Endothelial cell of umbilical vein (primary cell): ENCODE measurements at regions not wholly inside any gene's neighbourhood (a gene's known extent, or its start where the extent isn't known, plus 50 kb on each side); places are given as distances from the start of the nearest gene placed in this dataset.

Experiments
- BruUV-seq: library from RNA; stranded (reverse); fragments of 400-500 nt; replicated peaks from 2 replicates; lab custom pipeline; 2021; lab: Mats Ljungman, UMichigan
- CTCF ChIA-PET: fragments of 300-600, 350-600 bp; sonication (Branson Sonifier 250); formaldehyde crosslinking; loops from one replicate; lab custom pipeline; 2021; ENCODE audit warnings: antibody characterized with exemption, inconsistent platforms; lab: Charles Lee
- POLR2A ChIA-PET: fragments of 300-600, 350-600 bp; sonication (Branson Sonifier 250); formaldehyde crosslinking; loops from one replicate; lab custom pipeline; 2021; ENCODE audit warnings: antibody characterized with exemption, inconsistent platforms; lab: Charles Lee
- DNase-seq: peaks from one replicate; pipeline ENCODE4 v3.0.0-alpha.2; 2011; ENCODE audit warnings: low read depth, low spot score
- FAIRE-seq: peaks from 2 replicates; lab custom pipeline; 2011; peaks lifted over from hg19 to GRCh38; lab: Jason Lieb, UNC
- H2AFZ ChIP-seq: 2 replicates; pipeline ENCODE4 v1.6.0; 2012; ENCODE audit warnings: low read depth, low read length, control low read depth, inconsistent platforms
- H3K27ac ChIP-seq: 2 replicates; pipeline ENCODE4 v1.5.1; 2011; ENCODE audit warnings: low read depth, mild to moderate bottlenecking, control low read depth, low read length, moderate library complexity; ENCODE audit not compliant: insufficient read depth
- H3K27me3 ChIP-seq, 2 experiments: 2 replicates each; pipeline versions ENCODE4 v1.6.0 to v1.6.1; 2011; ENCODE audit warnings: low read length in 2 of 2, mixed read lengths in 1 of 2; ENCODE audit not compliant: control insufficient read depth in 2 of 2, insufficient read depth in 2 of 2
- H3K36me3 ChIP-seq, 2 experiments: 2 replicates in 1 of 2; 3 replicates in 1 of 2; pipeline ENCODE4 v1.5.1; 2011; ENCODE audit warnings: low read length in 2 of 2, mild to moderate bottlenecking in 1 of 2, moderate library complexity in 1 of 2; ENCODE audit not compliant: control insufficient read depth in 2 of 2, insufficient read depth in 2 of 2; ENCODE audit errors: extremely low read depth in 1 of 2
- H3K4me1 ChIP-seq: 3 replicates; pipeline ENCODE4 v1.5.1; 2011; ENCODE audit warnings: mild to moderate bottlenecking, low read length; ENCODE audit not compliant: control insufficient read depth, insufficient read depth; ENCODE audit errors: extremely low read depth
- H3K4me2 ChIP-seq: 2 replicates; pipeline ENCODE4 v1.6.1; 2011; ENCODE audit warnings: low read length, control low read depth, mixed read lengths; ENCODE audit not compliant: insufficient read depth
- H3K4me3 ChIP-seq, 3 experiments: fragments of 200-600 bp in 1 of 3; sonication (generic), shearing (Covaris generic) in 1 of 3; replicated peaks in 1 of 3; 2 replicates each; pipeline ENCODE4 v1.5.1; 2011 to 2016; ENCODE audit warnings: control low read depth in 3 of 3, low read length in 3 of 3, mild to moderate bottlenecking in 2 of 3, inconsistent platforms in 1 of 3, low read depth in 1 of 3, moderate library complexity in 1 of 3; ENCODE audit not compliant: insufficient read depth in 1 of 3
- H3K79me2 ChIP-seq: 2 replicates; pipeline ENCODE4 v1.6.0; 2012; ENCODE audit warnings: low read length, inconsistent platforms; ENCODE audit not compliant: control insufficient read depth, insufficient read depth
- H3K9ac ChIP-seq: replicated peaks from 2 replicates; pipeline ENCODE3; 2011; ENCODE audit warnings: low read length, control low read depth; ENCODE audit not compliant: insufficient read depth; ENCODE audit errors: extremely low read depth
- H3K9me1 ChIP-seq: replicated peaks from 3 replicates; pipeline ENCODE4 v1.6.0; 2011; ENCODE audit warnings: mild to moderate bottlenecking, low read length; ENCODE audit not compliant: control insufficient read depth, insufficient read depth; ENCODE audit errors: extremely low read depth
- H3K9me3 ChIP-seq: replicated peaks from 2 replicates; pipeline ENCODE4 v1.5.1; 2012; ENCODE audit warnings: low read length, inconsistent platforms; ENCODE audit not compliant: control insufficient read depth, insufficient read depth
- H4K20me1 ChIP-seq: replicated peaks from 2 replicates; pipeline ENCODE3; 2011; ENCODE audit warnings: mild to moderate bottlenecking, low read length; ENCODE audit not compliant: control insufficient read depth, insufficient read depth; ENCODE audit errors: extremely low read depth
- EZH2 ChIP-seq: IDR thresholded peaks from 2 replicates; pipeline ENCODE4 v1.6.1; 2012; ENCODE audit warnings: borderline replicate concordance, low read depth, mild to moderate bottlenecking, moderate library complexity, low read length, inconsistent platforms; ENCODE audit not compliant: severe bottlenecking
- FOS ChIP-seq: IDR thresholded peaks from 2 replicates; pipeline ENCODE4 v1.6.1; 2011; ENCODE audit warnings: mild to moderate bottlenecking, low read length, moderate library complexity, borderline replicate concordance; ENCODE audit not compliant: insufficient read depth
- GATA2 ChIP-seq: IDR thresholded peaks from 2 replicates; pipeline ENCODE4 v1.7.0; 2011; ENCODE audit warnings: low read depth, mild to moderate bottlenecking, moderate library complexity, mixed read lengths, low read length; ENCODE audit not compliant: insufficient read length, insufficient read depth
- JUN ChIP-seq: IDR thresholded peaks from 2 replicates; pipeline ENCODE4 v1.6.1; 2011; ENCODE audit warnings: borderline replicate concordance, low read depth; ENCODE audit not compliant: insufficient read length, insufficient read depth
- MYC ChIP-seq: IDR thresholded peaks from one replicate; pipeline ENCODE4 v1.6.1; 2011; ENCODE audit warnings: mild to moderate bottlenecking, low read depth, low read length
- POLR2A ChIP-seq: IDR thresholded peaks from 2 replicates; pipeline ENCODE4 v1.6.1; 2012; ENCODE audit warnings: low read depth, mild to moderate bottlenecking, control low read depth, low read length
- POLR2AphosphoS5 ChIP-seq: IDR thresholded peaks from 2 replicates; pipeline ENCODE4 v1.6.1; 2012; ENCODE audit warnings: low read depth, mild to moderate bottlenecking, control low read depth, low read length, moderate library complexity; ENCODE audit not compliant: insufficient read depth
- dilution Hi-C: fragments of 300-500 bp; cut with MboI; formaldehyde crosslinking; loops from one replicate; pipeline ENCODE4 v1.15.0; 2019; ENCODE audit warnings: low sequenced_read_pairs; ENCODE audit not compliant: extremely low pct_ligation_motif_present
- intact Hi-C: fragments of 100-400 bp; cut with micrococcal nuclease; formaldehyde crosslinking; loops from one replicate; pipeline ENCODE4 v1.10.0; 2022
- TF ChIP-seq, protein P1 (sequence below), 2 donors: IDR thresholded peaks; 1 replicate in 1 of 2; 2 replicates in 1 of 2; pipeline ENCODE4 v1.5.1; 2011; ENCODE audit warnings: low read length in 2 of 2, mild to moderate bottlenecking in 2 of 2, moderate library complexity in 2 of 2, control low read depth in 1 of 2, inconsistent platforms in 1 of 2, low read depth in 1 of 2; ENCODE audit not compliant: insufficient read depth in 1 of 2; ENCODE audit errors: extremely low read depth in 1 of 2
- TF ChIP-seq, protein P2 (sequence below): IDR thresholded peaks from 2 replicates; pipeline ENCODE4 v1.6.1; 2011; ENCODE audit not compliant: insufficient read depth, insufficient read length

GRCh38 chr1:187262731-187263130 is 434.0 kb downstream of the PLA2G4A start:
- no TSS peak for BruUV-seq
- no peak for FAIRE-seq
- H3K27ac ChIP-seq: no peak overlapping the region
- no peak overlapping the region for H2AFZ ChIP-seq
- no peak overlapping the region for H3K9ac ChIP-seq
- no peaks in the 10 kb centered on the region for H3K36me3 ChIP-seq
- dilution Hi-C loops: no loop called here
- CTCF ChIA-PET: no interaction called here
- H3K79me2 ChIP-seq: no peaks in the 10 kb centered on the region
- peaks cover 0 to 2% of the 10 kb centered on the region in 2 experiments for H3K27me3 ChIP-seq
- POLR2A ChIA-PET: no interaction called here
- H3K4me3 ChIP-seq: no peak overlapping the region
- intact Hi-C loops: no loop called here
- no peaks in the 10 kb centered on the region for H3K4me1 ChIP-seq
- H3K4me2 ChIP-seq: no peak overlapping the region
- TF ChIP-seq, protein P1, sequence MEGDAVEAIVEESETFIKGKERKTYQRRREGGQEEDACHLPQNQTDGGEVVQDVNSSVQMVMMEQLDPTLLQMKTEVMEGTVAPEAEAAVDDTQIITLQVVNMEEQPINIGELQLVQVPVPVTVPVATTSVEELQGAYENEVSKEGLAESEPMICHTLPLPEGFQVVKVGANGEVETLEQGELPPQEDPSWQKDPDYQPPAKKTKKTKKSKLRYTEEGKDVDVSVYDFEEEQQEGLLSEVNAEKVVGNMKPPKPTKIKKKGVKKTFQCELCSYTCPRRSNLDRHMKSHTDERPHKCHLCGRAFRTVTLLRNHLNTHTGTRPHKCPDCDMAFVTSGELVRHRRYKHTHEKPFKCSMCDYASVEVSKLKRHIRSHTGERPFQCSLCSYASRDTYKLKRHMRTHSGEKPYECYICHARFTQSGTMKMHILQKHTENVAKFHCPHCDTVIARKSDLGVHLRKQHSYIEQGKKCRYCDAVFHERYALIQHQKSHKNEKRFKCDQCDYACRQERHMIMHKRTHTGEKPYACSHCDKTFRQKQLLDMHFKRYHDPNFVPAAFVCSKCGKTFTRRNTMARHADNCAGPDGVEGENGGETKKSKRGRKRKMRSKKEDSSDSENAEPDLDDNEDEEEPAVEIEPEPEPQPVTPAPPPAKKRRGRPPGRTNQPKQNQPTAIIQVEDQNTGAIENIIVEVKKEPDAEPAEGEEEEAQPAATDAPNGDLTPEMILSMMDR (IDR thresholded peaks at IDR 0.05; ENCODE audit: extremely low read depth in 1 of 2, insufficient read depth in 1 of 2, low read depth in 1 of 2, low read length in 2 of 2): no peak
- TF ChIP-seq FOS (no peak), MYC (no peak), EZH2 (no peak), POLR2A (no peak), JUN (no peak), GATA2 (no peak), POLR2AphosphoS5 (no peak)
- TF ChIP-seq, protein P2, sequence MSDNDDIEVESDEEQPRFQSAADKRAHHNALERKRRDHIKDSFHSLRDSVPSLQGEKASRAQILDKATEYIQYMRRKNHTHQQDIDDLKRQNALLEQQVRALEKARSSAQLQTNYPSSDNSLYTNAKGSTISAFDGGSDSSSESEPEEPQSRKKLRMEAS: no peak
- no peaks in the 10 kb centered on the region for H4K20me1 ChIP-seq
- H3K9me3 ChIP-seq: no peaks in the 10 kb centered on the region
- no peak for DNase-seq
- H3K9me1 ChIP-seq: no peaks in the 10 kb centered on the region
